ENCODE measurements at regions not wholly inside any gene's neighbourhood (a gene's known extent, or its start where the extent isn't known, plus 50 kb on each side); places are given as distances from the start of the nearest gene placed in this dataset.

DNA sequence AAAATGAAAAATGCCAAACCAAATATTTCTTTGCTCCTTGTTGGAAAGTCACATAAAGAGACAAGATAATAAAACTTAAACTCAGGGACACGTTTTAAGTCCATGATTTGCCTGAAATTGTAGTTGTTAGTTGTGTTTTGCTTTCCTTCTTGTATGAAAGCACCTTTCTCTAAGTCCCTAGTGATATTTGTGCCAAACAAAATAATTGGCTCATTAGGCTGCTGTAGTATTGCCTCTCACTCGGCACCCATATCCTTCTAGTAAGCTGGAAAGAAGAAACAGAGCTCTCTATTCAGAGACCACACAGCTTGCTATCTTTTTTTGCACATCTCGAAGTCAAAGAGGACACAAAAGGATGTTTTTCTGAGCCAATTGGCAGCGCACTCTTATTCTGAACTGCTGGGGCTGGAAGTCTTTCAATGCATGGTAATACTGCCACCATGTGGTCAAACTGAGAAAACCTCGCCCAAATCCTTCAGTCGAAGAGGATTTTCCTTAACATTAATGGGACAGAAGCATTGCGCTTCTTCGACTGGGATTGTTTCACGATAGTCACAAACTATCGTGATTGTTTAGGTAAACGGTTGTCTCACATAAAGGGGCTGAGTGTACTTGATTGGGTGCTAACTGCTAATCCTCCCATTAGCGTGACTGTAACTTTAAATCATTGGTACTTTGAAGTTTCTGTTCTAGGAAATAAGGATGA is 571.9 kb upstream of the LCORL start:
- DNase-seq, result peak; percentile 47
- Histone ChIP-seq H3K4me1 (peaks cover 0 to 7% (median 2%) of the 10 kb centered on the region in 4 donors), H3K36me3 (no peaks in the 10 kb centered on the region), H3K27ac (no peak overlapping the region), H3K4me3 (peak overlapping the region in 1 of 4 donors; percentile 5), H3K9me3 (no peaks in the 10 kb centered on the region), H3K27me3 (no peaks in the 10 kb centered on the region)
- WGBS, 2 donors (ENCODE audit: low coverage in 1 of 2), result 0 to 4% methylated on average over 3 to 12 of the region's 12 CpGs
- intact Hi-C loops (cut with DNase I; ENCODE audit: low total_unique reads), result loop anchor here (10.0 kb wide), 1 partner anchor 779 kb away; the partner anchor contains the start of genes DCAF16 and NCAPG
- in situ Hi-C loops (cut with MboI; ENCODE audit: low pct_ligation_motif_present in 1 of 4, low pct_unique_long_range_greater_than_20kb in 1 of 4, low sequenced_read_pairs in 3 of 4), result loop anchor here (10.0 to 25.0 kb wide), 5 partner anchors 756 to 1056 kb away; partner anchors contain the start of genes DCAF16 (in 2 of the 4) and NCAPG (in 2 of the 4)
- TF ChIP-seq, protein P1, sequence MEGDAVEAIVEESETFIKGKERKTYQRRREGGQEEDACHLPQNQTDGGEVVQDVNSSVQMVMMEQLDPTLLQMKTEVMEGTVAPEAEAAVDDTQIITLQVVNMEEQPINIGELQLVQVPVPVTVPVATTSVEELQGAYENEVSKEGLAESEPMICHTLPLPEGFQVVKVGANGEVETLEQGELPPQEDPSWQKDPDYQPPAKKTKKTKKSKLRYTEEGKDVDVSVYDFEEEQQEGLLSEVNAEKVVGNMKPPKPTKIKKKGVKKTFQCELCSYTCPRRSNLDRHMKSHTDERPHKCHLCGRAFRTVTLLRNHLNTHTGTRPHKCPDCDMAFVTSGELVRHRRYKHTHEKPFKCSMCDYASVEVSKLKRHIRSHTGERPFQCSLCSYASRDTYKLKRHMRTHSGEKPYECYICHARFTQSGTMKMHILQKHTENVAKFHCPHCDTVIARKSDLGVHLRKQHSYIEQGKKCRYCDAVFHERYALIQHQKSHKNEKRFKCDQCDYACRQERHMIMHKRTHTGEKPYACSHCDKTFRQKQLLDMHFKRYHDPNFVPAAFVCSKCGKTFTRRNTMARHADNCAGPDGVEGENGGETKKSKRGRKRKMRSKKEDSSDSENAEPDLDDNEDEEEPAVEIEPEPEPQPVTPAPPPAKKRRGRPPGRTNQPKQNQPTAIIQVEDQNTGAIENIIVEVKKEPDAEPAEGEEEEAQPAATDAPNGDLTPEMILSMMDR (IDR thresholded peaks at IDR 0.05), result peak; percentile 71 to 80 (median 74)
- no peak for TF ChIP-seq POLR2A (IDR thresholded peaks at IDR 0.05)
- no peak for TF ChIP-seq POLR2AphosphoS5 (IDR thresholded peaks at IDR 0.05)
- no peak for TF ChIP-seq EP300 (IDR thresholded peaks at IDR 0.05; ENCODE audit: low read depth)

DNA sequence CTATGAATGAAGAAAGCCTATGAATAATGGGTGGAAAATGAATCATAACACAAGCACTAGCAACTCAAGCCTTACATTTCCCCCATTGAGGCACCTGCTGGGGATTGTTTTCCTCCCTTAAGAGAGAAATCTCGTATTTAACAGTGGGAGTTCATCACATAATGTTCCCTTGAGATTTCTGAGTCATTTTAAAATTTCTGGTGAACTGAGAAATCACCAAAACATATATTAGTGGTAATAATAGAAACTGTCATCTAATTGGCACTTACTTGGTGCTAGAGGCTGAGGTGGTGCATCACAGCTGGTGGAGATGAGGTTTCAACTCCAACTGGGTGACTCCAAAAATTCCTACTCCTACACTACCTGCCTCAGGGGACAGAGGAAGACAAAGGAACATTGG is 561.3 kb upstream of the LCORL start:
- Histone ChIP-seq H3K36me3 (no peaks in the 10 kb centered on the region), H3K27me3 (no peaks in the 10 kb centered on the region), H3K9me3 (no peaks in the 10 kb centered on the region), H3K27ac (no peak overlapping the region), H3K4me1 (no peaks in the 10 kb centered on the region), H3K4me3 (no peak overlapping the region)
- TF ChIP-seq EP300 (IDR thresholded peaks at IDR 0.05; ENCODE audit: low read depth), result no peak
- TF ChIP-seq, protein P1 (IDR thresholded peaks at IDR 0.05), result no peak
- no peak for TF ChIP-seq POLR2A (IDR thresholded peaks at IDR 0.05)
- TF ChIP-seq POLR2AphosphoS5 (IDR thresholded peaks at IDR 0.05), result no peak
- no peak for DNase-seq
- intact Hi-C loops (cut with DNase I; ENCODE audit: low total_unique reads) (no loop called here), in situ Hi-C loops (cut with MboI; ENCODE audit: low pct_ligation_motif_present in 1 of 4, low pct_unique_long_range_greater_than_20kb in 1 of 4, low sequenced_read_pairs in 3 of 4) (loop anchor here (25.0 kb wide), 4 partner anchors 746 to 1046 kb away; partner anchors contain the start of genes DCAF16 (in 2 of the 4) and NCAPG (in 2 of the 4))
- WGBS, 2 donors (ENCODE audit: low coverage in 1 of 2), result 36 to 37% methylated on average over 1 of the region's 1 CpG

DNA sequence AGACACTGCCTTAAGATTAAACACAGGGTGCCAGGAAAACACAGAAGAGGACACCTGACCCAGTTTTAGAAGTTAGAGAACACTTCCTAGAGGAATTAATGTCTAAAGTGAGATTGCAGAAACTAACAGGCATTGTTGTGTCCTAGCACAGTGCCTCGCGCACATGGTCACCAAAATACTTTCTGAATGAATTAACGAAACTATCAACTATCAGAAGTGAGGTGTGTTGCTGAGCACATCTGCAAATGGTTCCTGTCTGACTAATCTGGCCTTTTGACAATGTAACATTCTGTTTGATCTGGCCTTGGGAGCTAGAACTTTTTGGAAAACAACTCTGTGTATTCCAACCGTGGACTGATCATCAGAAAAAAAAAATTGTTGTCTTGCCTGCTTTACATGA is 556.8 kb upstream of the LCORL start:
- H3K9me3 ChIP-seq, result no peaks in the 10 kb centered on the region
- DNase-seq, result no peak
- TF ChIP-seq, protein P1 (IDR thresholded peaks at IDR 0.05), result no peak
- no peak for TF ChIP-seq POLR2A (IDR thresholded peaks at IDR 0.05)
- no peak for TF ChIP-seq POLR2AphosphoS5 (IDR thresholded peaks at IDR 0.05)
- TF ChIP-seq EP300 (IDR thresholded peaks at IDR 0.05; ENCODE audit: low read depth), result no peak
- H3K4me3 ChIP-seq, result no peak overlapping the region
- intact Hi-C loops (cut with DNase I; ENCODE audit: low total_unique reads), result no loop called here
- no peak overlapping the region for H3K27ac ChIP-seq
- 60 to 62% methylated on average over 4 of the region's 4 CpGs for WGBS, 2 donors (ENCODE audit: low coverage in 1 of 2)
- H3K4me1 ChIP-seq, result no peaks in the 10 kb centered on the region
- in situ Hi-C loops (cut with MboI; ENCODE audit: low pct_ligation_motif_present in 1 of 4, low pct_unique_long_range_greater_than_20kb in 1 of 4, low sequenced_read_pairs in 3 of 4), result loop anchor here (25.0 kb wide), 4 partner anchors 741 to 1041 kb away; partner anchors contain the start of genes DCAF16 (in 2 of the 4) and NCAPG (in 2 of the 4)
- H3K27me3 ChIP-seq, result no peaks in the 10 kb centered on the region
- no peaks in the 10 kb centered on the region for H3K36me3 ChIP-seq

DNA sequence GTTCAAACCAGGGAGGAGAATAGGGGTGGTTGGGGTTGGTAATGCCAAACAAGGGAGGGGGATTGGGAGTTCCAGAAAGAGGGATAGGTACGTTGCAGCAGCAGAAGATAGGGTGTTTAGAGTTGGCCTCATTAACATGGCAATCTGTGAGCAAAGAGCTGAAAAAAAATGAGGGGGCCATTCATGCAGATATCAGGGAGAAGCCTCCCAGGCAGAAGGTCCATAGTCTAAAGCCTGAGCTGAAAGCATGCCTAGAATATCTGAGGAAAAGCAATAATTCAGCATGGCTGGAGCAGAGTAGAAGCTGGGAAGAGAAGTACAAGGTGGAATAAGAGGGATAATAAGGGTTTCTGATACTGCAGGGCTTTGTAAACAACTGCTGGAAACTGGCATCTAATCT is 550.9 kb upstream of the LCORL start:
- intact Hi-C loops (cut with DNase I; ENCODE audit: low total_unique reads), result no loop called here
- no peak for DNase-seq
- no peaks in the 10 kb centered on the region for H3K9me3 ChIP-seq
- H3K4me3 ChIP-seq, result no peak overlapping the region
- 56 to 65% methylated on average over 1 of the region's 1 CpG for WGBS, 2 donors (ENCODE audit: low coverage in 1 of 2)
- no peak overlapping the region for H3K27ac ChIP-seq
- no peaks in the 10 kb centered on the region for H3K36me3 ChIP-seq
- H3K4me1 ChIP-seq, result no peaks in the 10 kb centered on the region
- TF ChIP-seq POLR2A (IDR thresholded peaks at IDR 0.05) (no peak), EP300 (IDR thresholded peaks at IDR 0.05; ENCODE audit: low read depth) (no peak), POLR2AphosphoS5 (IDR thresholded peaks at IDR 0.05) (no peak)
- TF ChIP-seq, protein P1 (IDR thresholded peaks at IDR 0.05), result no peak
- in situ Hi-C loops (cut with MboI; ENCODE audit: low pct_ligation_motif_present in 1 of 4, low pct_unique_long_range_greater_than_20kb in 1 of 4, low sequenced_read_pairs in 3 of 4), result no loop called here
- H3K27me3 ChIP-seq, result no peaks in the 10 kb centered on the region

Data from transverse colon (tissue), 4 donors.